ENCODE measurements at regions not wholly inside any gene's neighbourhood (a gene's known extent, or its start where the extent isn't known, plus 50 kb on each side); places are given as distances from the start of the nearest gene placed in this dataset.
"Not testable (repeated sequence)": the region's sequence is repeated elsewhere in the genome, so short reads cannot be mapped to it uniquely, and the experiment has no call there.

GRCh38 chr3:29031175-29031574 lies 249.7 kb upstream of the RBMS3 start:
- H3K4me3 ChIP-seq (ENCODE audit: insufficient read depth, low read depth, low read length); H3K27me3 ChIP-seq (ENCODE audit: control insufficient read depth, insufficient read depth, low read length); DNase-seq; H3K36me3 ChIP-seq (replicated peaks; ENCODE audit: control insufficient read depth, insufficient read depth, low read length): not testable (repeated sequence)

DNA sequence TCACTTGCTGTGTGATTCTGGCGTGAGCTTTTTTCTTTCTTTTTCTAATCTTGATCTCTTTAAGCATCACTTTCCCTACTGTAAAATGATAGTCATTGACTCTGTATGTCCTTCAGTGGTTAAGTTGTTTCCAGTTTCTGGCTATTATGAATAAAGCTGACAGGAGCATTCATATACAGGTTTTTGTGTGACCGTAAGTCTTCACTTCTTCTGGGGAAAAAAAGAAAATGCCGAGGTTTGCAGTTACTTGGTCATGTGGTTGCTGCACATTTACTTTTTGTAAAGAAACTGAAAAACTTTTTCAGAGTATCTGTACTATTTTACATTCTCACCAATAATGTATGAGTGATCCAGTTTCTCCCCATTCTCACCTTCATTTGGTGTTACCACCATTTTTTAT lies 247.4 kb upstream of the RBMS3 start:
- no peak for DNase-seq
- Histone ChIP-seq H3K36me3 (replicated peaks; ENCODE audit: control insufficient read depth, insufficient read depth, low read length) (no peaks in the 10 kb centered on the region), H3K27me3 (ENCODE audit: control insufficient read depth, insufficient read depth, low read length) (no peaks in the 10 kb centered on the region), H3K4me3 (ENCODE audit: insufficient read depth, low read depth, low read length) (no peak overlapping the region)

DNA sequence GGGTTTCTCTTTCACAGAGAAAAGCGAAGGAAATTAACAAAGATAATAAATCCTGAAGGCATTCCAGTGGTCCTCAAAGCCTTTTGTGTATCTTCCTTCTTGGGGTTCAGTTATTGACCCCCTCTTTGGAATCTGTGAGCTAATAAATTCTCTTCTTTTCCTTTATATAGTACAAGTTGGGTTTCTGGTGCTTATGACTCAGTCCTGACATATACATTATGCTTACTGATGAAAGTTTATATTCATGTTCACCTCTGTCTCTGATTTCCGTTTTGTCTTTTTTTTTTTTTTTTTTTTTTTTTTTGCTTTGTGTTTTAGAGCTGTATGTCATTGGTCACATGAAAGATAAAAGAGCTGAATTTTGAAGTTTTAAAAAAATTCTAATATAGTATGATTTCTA lies 230.7 kb upstream of the RBMS3 start:
- DNase-seq, result no peak
- Histone ChIP-seq H3K36me3 (replicated peaks; ENCODE audit: control insufficient read depth, insufficient read depth, low read length) (no peaks in the 10 kb centered on the region), H3K4me3 (ENCODE audit: insufficient read depth, low read depth, low read length) (no peak overlapping the region), H3K27me3 (ENCODE audit: control insufficient read depth, insufficient read depth, low read length) (no peaks in the 10 kb centered on the region)

GRCh38 chr3:29057326-29057725 lies 223.5 kb upstream of the RBMS3 start:
- Histone ChIP-seq H3K36me3 (replicated peaks; ENCODE audit: control insufficient read depth, insufficient read depth, low read length) (no peaks in the 10 kb centered on the region), H3K27me3 (ENCODE audit: control insufficient read depth, insufficient read depth, low read length) (no peaks in the 10 kb centered on the region), H3K4me3 (ENCODE audit: insufficient read depth, low read depth, low read length) (no peak overlapping the region)
- DNase-seq, result peak; percentile 2

- no peak for DNase-seq
- Histone ChIP-seq H3K27me3 (ENCODE audit: control insufficient read depth, insufficient read depth, low read length) (no peaks in the 10 kb centered on the region), H3K36me3 (replicated peaks; ENCODE audit: control insufficient read depth, insufficient read depth, low read length) (no peaks in the 10 kb centered on the region), H3K4me3 (ENCODE audit: insufficient read depth, low read depth, low read length) (no peak overlapping the region)
Measured at GRCh38 chr3:29064085-29064484, 216.8 kb upstream of the RBMS3 start.

DNA sequence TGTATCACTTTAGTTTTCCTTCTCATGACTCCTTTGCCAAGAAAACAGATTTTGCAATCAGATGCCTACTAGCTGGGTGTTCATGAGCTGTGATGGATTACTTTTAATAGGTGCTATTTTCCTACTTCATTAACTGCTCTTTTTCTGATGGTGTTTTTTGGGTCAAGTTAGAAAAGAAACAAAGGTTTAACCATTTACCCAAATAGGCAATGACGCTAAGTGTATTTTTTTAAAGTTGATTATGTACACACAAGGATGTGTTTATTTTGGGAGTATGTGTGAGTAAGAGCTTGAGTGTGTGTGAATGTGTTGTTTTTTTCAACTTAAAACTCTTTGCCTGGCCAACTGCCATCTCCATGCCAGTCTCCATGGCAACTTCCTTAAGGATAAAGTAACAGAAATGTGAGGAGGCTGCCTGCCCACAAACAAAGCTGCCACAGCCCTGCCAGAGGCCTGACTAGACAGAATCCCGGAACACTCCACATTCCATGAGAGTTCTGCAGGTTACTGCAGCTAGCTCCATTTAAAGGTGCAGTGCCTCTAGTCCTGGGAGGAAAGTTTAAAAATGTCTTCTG lies 215.6 kb upstream of the RBMS3 start:
- H3K4me3 ChIP-seq (ENCODE audit: insufficient read depth, low read depth, low read length), result no peak overlapping the region
- H3K36me3 ChIP-seq (replicated peaks; ENCODE audit: control insufficient read depth, insufficient read depth, low read length), result no peaks in the 10 kb centered on the region
- DNase-seq, result peak; percentile 8
- no peaks in the 10 kb centered on the region for H3K27me3 ChIP-seq (ENCODE audit: control insufficient read depth, insufficient read depth, low read length)

DNA sequence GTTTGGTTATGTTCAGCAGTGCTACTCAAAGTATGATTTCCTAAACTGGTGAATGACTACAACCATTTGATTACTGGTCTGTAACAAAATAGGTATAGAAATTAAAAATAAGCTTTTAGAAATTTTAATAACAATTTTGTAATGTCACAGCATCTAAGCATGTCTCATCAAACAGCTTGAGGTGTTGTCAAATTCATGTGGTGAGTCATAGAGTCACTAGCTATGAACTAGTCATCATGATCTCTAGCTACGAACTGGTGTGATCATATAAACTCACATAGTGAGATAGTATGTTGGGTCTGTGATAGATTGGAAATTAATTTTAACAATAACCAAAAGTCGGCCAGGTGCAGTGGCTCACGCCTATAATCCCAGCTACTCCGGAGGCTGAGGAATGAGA lies 213.9 kb upstream of the RBMS3 start:
- Histone ChIP-seq H3K27me3 (ENCODE audit: control insufficient read depth, insufficient read depth, low read length) (no peaks in the 10 kb centered on the region), H3K4me3 (ENCODE audit: insufficient read depth, low read depth, low read length) (no peak overlapping the region), H3K36me3 (replicated peaks; ENCODE audit: control insufficient read depth, insufficient read depth, low read length) (no peaks in the 10 kb centered on the region)
- DNase-seq, result no peak

- Histone ChIP-seq H3K4me3 (ENCODE audit: insufficient read depth, low read depth, low read length) (no peak overlapping the region), H3K36me3 (replicated peaks; ENCODE audit: control insufficient read depth, insufficient read depth, low read length) (no peaks in the 10 kb centered on the region), H3K27me3 (ENCODE audit: control insufficient read depth, insufficient read depth, low read length) (no peaks in the 10 kb centered on the region)
- no peak for DNase-seq
Measured at GRCh38 chr3:29070959-29071634, 209.8 kb upstream of the RBMS3 start.

- no peaks in the 10 kb centered on the region for H3K27me3 ChIP-seq (ENCODE audit: control insufficient read depth, insufficient read depth, low read length)
- H3K4me3 ChIP-seq (ENCODE audit: insufficient read depth, low read depth, low read length), result no peak overlapping the region
- H3K36me3 ChIP-seq (replicated peaks; ENCODE audit: control insufficient read depth, insufficient read depth, low read length), result no peaks in the 10 kb centered on the region
- DNase-seq, result no peak
Measured at GRCh38 chr3:29072611-29073010, 208.3 kb upstream of the RBMS3 start.

GRCh38 chr3:29077356-29077755 lies 203.5 kb upstream of the RBMS3 start:
- H3K4me3 ChIP-seq (ENCODE audit: insufficient read depth, low read depth, low read length), result no peak overlapping the region
- no peaks in the 10 kb centered on the region for H3K36me3 ChIP-seq (replicated peaks; ENCODE audit: control insufficient read depth, insufficient read depth, low read length)
- DNase-seq, result no peak
- no peaks in the 10 kb centered on the region for H3K27me3 ChIP-seq (ENCODE audit: control insufficient read depth, insufficient read depth, low read length)

- Histone ChIP-seq H3K27me3 (ENCODE audit: control insufficient read depth, insufficient read depth, low read length) (no peaks in the 10 kb centered on the region), H3K36me3 (replicated peaks; ENCODE audit: control insufficient read depth, insufficient read depth, low read length) (no peaks in the 10 kb centered on the region), H3K4me3 (ENCODE audit: insufficient read depth, low read depth, low read length) (no peak overlapping the region)
- DNase-seq, result no peak
Measured at GRCh38 chr3:29079358-29079757, 201.5 kb upstream of the RBMS3 start.

- Histone ChIP-seq H3K4me3 (ENCODE audit: insufficient read depth, low read depth, low read length) (no peak overlapping the region), H3K27me3 (ENCODE audit: control insufficient read depth, insufficient read depth, low read length) (no peaks in the 10 kb centered on the region), H3K36me3 (replicated peaks; ENCODE audit: control insufficient read depth, insufficient read depth, low read length) (no peaks in the 10 kb centered on the region)
- DNase-seq, result no peak
Measured at GRCh38 chr3:29080967-29081366, 199.9 kb upstream of the RBMS3 start.

- DNase-seq, result no peak
- H3K4me3 ChIP-seq (ENCODE audit: insufficient read depth, low read depth, low read length), result no peak overlapping the region
- no peaks in the 10 kb centered on the region for H3K36me3 ChIP-seq (replicated peaks; ENCODE audit: control insufficient read depth, insufficient read depth, low read length)
- H3K27me3 ChIP-seq (ENCODE audit: control insufficient read depth, insufficient read depth, low read length), result no peaks in the 10 kb centered on the region
Measured at GRCh38 chr3:29083081-29083480, 197.8 kb upstream of the RBMS3 start.

- DNase-seq, result no peak
Measured at GRCh38 chr3:29083676-29084075, 197.2 kb upstream of the RBMS3 start.

GRCh38 chr3:29088579-29088978 lies 192.3 kb upstream of the RBMS3 start:
- DNase-seq, result no peak

More at GRCh38 chr3:29083676-29084075, 197.2 kb upstream of the RBMS3 start:
- no peaks in the 10 kb centered on the region for H3K36me3 ChIP-seq (replicated peaks; ENCODE audit: control insufficient read depth, insufficient read depth, low read length)
- no peak overlapping the region for H3K4me3 ChIP-seq (ENCODE audit: insufficient read depth, low read depth, low read length)
- no peaks in the 10 kb centered on the region for H3K27me3 ChIP-seq (ENCODE audit: control insufficient read depth, insufficient read depth, low read length)

More at GRCh38 chr3:29088579-29088978, 192.3 kb upstream of the RBMS3 start:
- H3K36me3 ChIP-seq (replicated peaks; ENCODE audit: control insufficient read depth, insufficient read depth, low read length), result no peaks in the 10 kb centered on the region
- H3K4me3 ChIP-seq (ENCODE audit: insufficient read depth, low read depth, low read length), result no peak overlapping the region
- no peaks in the 10 kb centered on the region for H3K27me3 ChIP-seq (ENCODE audit: control insufficient read depth, insufficient read depth, low read length)

Measured in H7 (cell line).